HEK293 (cell line): ENCODE measurements at regions not wholly inside any gene's neighbourhood (a gene's known extent, or its start where the extent isn't known, plus 50 kb on each side); places are given as distances from the start of the nearest gene placed in this dataset.

Experiments
- CTCF ChIP-seq: fragments of 450-650 bp; formaldehyde crosslinking; IDR thresholded peaks from 2 replicates; pipeline ENCODE4 v1.5.1; 2016; ENCODE audit warnings: missing biosample characterization, missing genetic modification characterization
- GFI1B ChIP-seq: fragments of 450-650 bp; formaldehyde crosslinking; IDR thresholded peaks from 2 replicates; pipeline ENCODE4 v1.5.1; 2016; ENCODE audit warnings: missing biosample characterization, missing genetic modification characterization
- PBX3 ChIP-seq: sonication (generic); formaldehyde crosslinking; IDR thresholded peaks from 2 replicates; pipeline ENCODE4 v1.8.1; 2022; ENCODE audit warnings: mild to moderate bottlenecking, moderate library complexity, missing genetic modification reagents
- REST ChIP-seq: fragments of 450-650 bp; formaldehyde crosslinking; IDR thresholded peaks from 2 replicates; pipeline ENCODE4 v1.5.1; 2016; ENCODE audit warnings: missing biosample characterization, missing genetic modification characterization
- ZFP41 ChIP-seq: fragments of 450-650 bp; formaldehyde crosslinking; IDR thresholded peaks from 2 replicates; pipeline ENCODE4 v1.5.1; 2016; ENCODE audit warnings: missing biosample characterization, missing genetic modification characterization, borderline replicate concordance
- ZNF10 ChIP-seq: fragments of 450-650 bp; formaldehyde crosslinking; IDR thresholded peaks from 2 replicates; pipeline ENCODE4 v1.5.1; 2017; ENCODE audit warnings: missing biosample characterization, missing genetic modification characterization
- ZNF24 ChIP-seq: fragments of 450-650 bp; formaldehyde crosslinking; IDR thresholded peaks from 2 replicates; pipeline ENCODE4 v1.5.1; 2016; ENCODE audit warnings: missing biosample characterization, missing genetic modification characterization
- ZNF274 ChIP-seq, 2 experiments: fragments of 200-500 bp in 1 of 2; fragments of 450-650 bp in 1 of 2; sonication (Bioruptor generic) in 1 of 2; formaldehyde crosslinking in 1 of 2; IDR thresholded peaks; 2 replicates each; pipeline versions ENCODE4 v1.5.1 to v1.6.1; 2014 to 2016; ENCODE audit warnings: borderline replicate concordance in 1 of 2, inconsistent platforms in 1 of 2, low read length in 1 of 2, missing biosample characterization in 1 of 2, missing genetic modification characterization in 1 of 2
- ZNF335 ChIP-seq: fragments of 450-650 bp; formaldehyde crosslinking; conservative IDR thresholded peaks from 2 replicates; pipeline ENCODE4 v1.5.1; 2016; ENCODE audit warnings: missing biosample characterization, missing genetic modification characterization
- ZNF513 ChIP-seq: fragments of 450-650 bp; IDR thresholded peaks from 2 replicates; pipeline ENCODE4 v1.5.1; 2018; ENCODE audit warnings: missing biosample characterization, missing genetic modification characterization
- ZNF561 ChIP-seq: fragments of 450-650 bp; IDR thresholded peaks from 2 replicates; pipeline ENCODE4 v1.5.1; 2018; ENCODE audit warnings: missing biosample characterization, missing genetic modification characterization, borderline replicate concordance
- ZNF701 ChIP-seq: fragments of 450-650 bp; formaldehyde crosslinking; IDR thresholded peaks from 2 replicates; pipeline ENCODE4 v1.5.1; 2016; ENCODE audit warnings: missing biosample characterization, missing genetic modification characterization
- TF ChIP-seq, protein P1 (sequence below): IDR thresholded peaks from 2 replicates; pipeline ENCODE4 v1.6.1; 2011; ENCODE audit warnings: mild to moderate bottlenecking, low read depth, low read length, borderline replicate concordance
- TF ChIP-seq, protein P2 (sequence below): fragments of 450-650 bp; formaldehyde crosslinking; IDR thresholded peaks from 2 replicates; pipeline ENCODE4 v1.5.1; 2016; ENCODE audit warnings: missing biosample characterization, missing genetic modification characterization

GRCh38 chr2:11942178-11942569 is 195.7 kb downstream of the LPIN1 start:
- TF ChIP-seq CTCF (tag by site-specific recombination) (no peak), ZFP41 (tag by site-specific recombination) (no peak), ZNF335 (no peak), GFI1B (tag by site-specific recombination) (no peak), REST (no peak), ZNF274 (IDR thresholded peaks at IDR 0.05; ENCODE audit: low read length) (no peak), ZNF274 (tag by site-specific recombination; IDR thresholded peaks at IDR 0.05; ENCODE audit: borderline replicate concordance) (no peak), ZNF513 (no peak), PBX3 (CRISPR knock-in tag) (no peak), ZNF10 (tag by site-specific recombination) (no peak), ZNF24 (tag by site-specific recombination) (no peak), ZNF561 (tag by site-specific recombination) (no peak), ZNF701 (no peak)
- TF ChIP-seq, protein P1, sequence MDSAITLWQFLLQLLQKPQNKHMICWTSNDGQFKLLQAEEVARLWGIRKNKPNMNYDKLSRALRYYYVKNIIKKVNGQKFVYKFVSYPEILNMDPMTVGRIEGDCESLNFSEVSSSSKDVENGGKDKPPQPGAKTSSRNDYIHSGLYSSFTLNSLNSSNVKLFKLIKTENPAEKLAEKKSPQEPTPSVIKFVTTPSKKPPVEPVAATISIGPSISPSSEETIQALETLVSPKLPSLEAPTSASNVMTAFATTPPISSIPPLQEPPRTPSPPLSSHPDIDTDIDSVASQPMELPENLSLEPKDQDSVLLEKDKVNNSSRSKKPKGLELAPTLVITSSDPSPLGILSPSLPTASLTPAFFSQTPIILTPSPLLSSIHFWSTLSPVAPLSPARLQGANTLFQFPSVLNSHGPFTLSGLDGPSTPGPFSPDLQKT, result no peak
- TF ChIP-seq, protein P2, sequence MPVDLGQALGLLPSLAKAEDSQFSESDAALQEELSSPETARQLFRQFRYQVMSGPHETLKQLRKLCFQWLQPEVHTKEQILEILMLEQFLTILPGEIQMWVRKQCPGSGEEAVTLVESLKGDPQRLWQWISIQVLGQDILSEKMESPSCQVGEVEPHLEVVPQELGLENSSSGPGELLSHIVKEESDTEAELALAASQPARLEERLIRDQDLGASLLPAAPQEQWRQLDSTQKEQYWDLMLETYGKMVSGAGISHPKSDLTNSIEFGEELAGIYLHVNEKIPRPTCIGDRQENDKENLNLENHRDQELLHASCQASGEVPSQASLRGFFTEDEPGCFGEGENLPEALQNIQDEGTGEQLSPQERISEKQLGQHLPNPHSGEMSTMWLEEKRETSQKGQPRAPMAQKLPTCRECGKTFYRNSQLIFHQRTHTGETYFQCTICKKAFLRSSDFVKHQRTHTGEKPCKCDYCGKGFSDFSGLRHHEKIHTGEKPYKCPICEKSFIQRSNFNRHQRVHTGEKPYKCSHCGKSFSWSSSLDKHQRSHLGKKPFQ (tag by site-specific recombination), result no peak
